HG03039 (cell line): ENCODE measurements at regions not wholly inside any gene's neighbourhood (a gene's known extent, or its start where the extent isn't known, plus 50 kb on each side); places are given as distances from the start of the nearest gene placed in this dataset.

Source experiments
- ATAC-seq: cut with Tn5 transposase; IDR thresholded peaks from one replicate; pipeline ENCODE4 v1.9.1; 2021; ENCODE audit warnings: mild to moderate bottlenecking, moderate library complexity; ENCODE audit not compliant: unreplicated experiment

DNA sequence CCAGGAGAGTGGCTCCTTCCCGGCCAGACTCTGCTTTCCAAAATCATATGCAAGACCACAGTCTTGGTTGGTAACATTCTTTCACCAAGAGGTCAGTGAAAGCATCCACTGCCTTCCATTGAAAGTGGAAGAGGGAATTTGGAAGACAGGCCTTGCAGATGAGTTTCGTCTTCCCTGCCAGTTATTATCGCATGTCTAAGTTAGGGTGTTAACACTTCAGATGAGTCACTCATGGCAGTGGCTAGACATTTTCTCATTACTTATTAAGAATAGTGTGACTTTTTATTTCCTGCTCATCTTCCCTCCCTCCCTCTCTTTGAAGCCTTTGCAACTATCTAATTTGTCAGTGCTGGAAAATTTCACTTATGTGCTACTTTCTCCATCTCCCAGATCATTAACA is 102.9 kb upstream of the EPB41L3 start:
- ATAC-seq = no peak

GRCh38 chr18:5643288-5643687 is 99.5 kb upstream of the EPB41L3 start:
- ATAC-seq = no peak

DNA sequence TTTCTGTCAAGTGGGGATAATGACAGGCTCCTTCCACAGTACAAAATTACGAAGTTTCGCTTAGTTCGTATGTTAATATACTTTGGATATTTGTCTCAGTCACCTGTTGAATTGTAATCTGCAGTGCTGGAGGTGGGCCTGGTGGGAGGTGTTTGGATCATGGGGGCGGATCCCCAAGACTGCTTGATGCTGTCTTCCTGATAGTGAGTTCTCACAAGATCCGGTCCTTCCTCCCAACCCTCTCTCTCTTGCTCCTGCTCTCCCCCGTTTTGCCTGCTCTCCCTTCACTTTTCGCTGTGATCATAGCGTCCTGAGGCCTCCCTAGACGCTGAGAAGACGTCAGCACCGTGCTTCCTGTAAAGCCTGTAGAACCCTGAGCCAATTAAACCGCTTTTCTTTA is 97.1 kb upstream of the EPB41L3 start:
- ATAC-seq = no peak

GRCh38 chr18:5639131-5639530 is 95.3 kb upstream of the EPB41L3 start:
- ATAC-seq = no peak

GRCh38 chr18:5632041-5632440 is 88.2 kb upstream of the EPB41L3 start:
- ATAC-seq = no peak

GRCh38 chr18:5630900-5631413 is 87.2 kb upstream of the EPB41L3 start:
- ATAC-seq = no peak

DNA sequence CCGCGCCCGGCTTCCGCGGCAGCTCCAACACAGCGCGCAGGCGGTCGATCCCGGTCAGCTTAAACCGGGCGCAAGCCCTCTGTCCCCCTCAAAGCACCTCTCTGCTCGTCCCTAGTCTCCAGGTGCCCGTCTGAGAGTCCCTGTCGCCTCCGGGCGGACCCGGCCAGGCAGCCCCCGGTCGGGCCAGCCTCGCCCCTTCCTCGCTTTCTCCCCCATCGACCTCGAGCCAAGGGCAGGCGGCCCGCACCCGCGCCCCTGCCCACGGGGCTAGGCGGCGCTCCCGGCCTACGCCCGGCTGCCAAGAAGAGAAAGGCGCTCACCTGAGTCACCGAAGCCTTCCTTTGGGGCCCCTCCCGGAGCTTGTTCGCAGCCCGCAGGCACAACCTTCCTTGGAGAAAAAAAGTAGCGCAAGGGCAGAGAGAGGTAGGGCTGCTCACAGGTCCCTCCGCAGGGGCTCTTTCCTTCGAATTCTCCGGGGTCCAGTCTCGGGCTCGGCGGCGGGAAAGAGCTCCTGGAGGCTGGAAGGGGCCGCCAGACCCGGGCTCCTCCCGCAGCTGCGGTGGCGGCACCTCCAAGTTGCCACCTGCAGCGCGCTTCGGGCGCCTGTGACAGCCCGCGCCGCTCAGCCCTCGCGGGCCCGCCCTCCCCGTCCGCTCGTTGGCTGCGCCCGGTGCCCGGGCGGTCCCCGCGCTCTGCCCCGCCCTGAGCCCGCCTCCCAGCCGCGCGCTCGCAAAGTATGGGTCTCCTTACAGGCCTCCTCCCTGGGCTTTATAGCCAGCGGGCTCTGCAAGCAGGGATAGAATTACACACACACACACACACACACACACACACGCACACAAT is 86.5 kb upstream of the EPB41L3 start:
- peak; percentile 75 for ATAC-seq

DNA sequence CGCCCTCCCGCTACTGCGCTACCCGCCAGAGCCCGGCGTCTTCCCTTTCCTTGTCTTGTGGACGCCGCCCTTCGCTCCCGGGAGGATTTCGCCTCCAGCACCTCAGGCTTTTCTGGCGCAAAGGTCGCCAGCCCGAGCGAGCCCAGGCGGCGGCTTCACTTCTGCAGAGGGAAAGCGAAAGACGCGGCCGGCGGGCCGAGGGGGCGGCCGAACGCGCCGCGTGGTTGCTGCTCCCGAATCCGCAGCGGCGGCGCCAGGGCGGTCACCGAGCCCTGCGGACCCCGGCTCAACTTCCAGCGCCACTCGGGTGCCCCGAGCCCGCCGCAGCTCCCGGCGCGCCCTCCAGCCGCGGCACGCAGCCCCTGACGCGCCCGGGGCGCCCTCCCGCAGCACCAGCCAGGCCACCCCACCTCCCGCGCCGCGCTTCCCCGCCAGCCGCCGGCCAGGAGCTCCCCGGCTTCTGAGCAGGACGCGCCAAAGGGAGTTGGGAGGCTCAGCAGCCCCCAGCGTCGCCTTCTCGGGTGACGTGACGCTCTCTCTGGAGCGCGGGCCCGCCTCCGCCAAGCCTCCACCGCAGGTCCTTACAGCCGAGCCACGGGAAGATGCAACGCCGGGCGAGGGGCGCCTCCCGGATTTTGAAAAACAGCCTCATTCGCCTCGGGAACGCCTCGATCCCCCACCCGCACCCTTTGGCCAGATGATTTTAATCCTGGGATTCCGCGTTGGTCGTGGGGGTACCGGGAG is 84.9 kb upstream of the EPB41L3 start:
- ATAC-seq = no peak

DNA sequence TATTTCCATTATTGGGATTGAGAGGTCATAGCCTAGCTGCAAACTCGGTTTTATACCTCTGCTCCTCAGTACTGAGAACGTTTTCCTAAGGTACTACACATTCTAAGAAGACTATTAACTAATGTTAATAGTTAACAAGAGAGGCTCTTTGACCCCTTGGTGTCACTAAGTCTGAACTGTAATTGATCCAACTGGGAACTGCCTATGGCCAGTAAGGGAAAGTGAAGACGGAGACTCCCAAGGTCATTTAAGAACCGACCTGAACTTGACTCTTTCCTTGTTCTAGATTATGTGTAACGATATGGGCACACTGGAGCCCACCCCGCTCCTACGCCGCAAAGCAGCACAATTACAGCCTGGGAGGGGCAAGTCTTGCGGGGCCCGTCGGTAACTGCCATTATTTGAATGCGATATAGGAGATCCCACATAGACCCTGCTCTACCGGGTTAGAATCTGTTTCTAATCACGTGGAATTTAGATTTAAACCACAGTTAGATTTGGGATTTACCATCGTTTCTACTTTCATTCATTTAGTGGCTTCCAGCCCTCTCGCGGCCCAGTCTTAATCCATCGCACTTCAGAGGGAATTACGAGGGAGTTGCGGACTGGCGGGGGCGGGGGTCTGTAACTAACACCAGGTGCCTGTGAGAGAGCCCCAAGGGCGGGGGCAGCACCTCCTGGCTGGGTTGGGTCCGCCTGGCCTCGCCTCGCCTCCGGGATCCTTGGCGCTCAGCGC is 84.1 kb upstream of the EPB41L3 start:
- no peak for ATAC-seq

DNA sequence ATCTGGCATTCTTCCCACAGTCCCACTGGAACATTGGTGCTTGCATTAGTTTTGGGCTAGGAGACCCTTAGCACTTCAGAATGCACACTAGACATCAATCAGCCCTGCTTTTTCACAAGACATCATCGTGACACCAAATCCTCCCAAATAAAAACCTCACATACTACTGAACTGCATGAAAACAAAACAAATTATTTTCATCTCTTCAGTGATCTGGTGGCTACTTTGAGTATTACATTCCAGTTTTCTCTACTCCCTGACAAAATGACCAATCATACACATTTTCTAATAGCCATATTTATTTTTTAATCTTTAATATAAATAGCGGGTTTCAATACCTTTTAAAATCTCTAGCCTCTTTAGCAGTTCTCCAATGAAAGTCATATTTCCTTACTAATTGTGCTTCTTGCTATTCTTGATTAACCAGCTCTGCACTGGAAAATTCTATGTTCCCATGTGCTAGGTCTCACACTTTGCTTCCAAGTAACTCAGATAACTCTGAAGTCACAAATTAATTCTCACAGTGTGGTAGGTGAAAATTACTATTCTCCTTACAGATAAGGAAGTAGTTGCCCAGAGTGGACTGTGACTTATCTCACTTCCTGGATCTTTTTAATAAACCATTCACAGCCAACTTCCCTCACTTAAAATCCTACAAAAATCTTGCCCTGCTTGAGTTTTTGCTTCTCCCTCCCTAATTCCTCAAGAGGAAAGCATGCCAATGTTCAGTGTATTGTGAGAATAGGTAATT is 82.5 kb upstream of the EPB41L3 start:
- ATAC-seq = no peak

- ATAC-seq = no peak
Measured at GRCh38 chr18:5625076-5625475, 81.3 kb upstream of the EPB41L3 start.

DNA sequence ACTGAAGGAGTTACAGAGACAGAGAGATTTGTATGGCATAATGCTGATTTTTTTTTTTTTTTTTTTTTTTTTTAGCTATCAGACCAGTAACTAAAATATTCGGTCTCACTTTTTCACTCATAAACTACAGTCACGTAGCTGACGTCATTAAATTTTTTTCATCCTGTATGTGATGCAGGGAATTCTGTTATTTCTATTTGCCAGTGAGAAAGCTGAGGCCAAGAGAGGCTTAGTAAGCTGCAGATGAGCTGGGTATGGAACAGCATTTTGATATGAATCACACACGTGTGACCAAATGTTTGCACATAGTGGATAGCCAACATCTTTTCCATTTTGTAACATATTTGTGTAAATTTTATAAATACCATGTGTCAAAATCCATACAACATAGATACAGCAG is 79.1 kb upstream of the EPB41L3 start:
- no peak for ATAC-seq

GRCh38 chr18:5620289-5620688 is 76.5 kb upstream of the EPB41L3 start:
- no peak for ATAC-seq

- ATAC-seq = no peak
Measured at GRCh38 chr18:5619376-5619775, 75.6 kb upstream of the EPB41L3 start.

DNA sequence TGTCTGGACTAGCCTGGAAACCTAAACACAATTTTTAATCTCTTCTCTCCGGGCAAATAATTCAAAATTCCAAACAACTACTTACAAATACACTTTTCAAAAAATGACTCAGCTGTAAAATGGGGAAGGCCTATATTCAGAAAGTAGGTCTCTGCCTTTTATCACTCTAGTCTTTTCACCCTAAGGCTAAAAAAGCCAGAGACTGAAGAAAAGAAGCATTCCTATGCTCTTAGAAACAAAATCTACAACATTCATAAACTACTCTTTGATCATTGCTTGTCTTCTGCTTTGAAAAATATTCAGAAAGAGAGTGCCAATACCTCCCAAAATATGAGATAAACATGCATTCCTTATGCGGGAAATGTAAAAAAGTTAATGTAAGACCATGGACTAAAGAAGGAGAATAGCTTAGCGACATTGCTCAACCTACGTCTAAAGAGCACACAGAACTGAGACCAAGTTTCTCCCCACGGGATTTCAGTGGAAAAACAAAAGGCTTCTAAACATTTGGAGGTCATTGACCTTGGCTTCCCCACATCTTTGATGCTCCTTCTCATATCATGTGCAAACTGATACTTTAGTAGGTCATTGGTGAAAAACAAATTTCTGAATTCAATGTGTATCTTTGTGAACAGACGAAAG is 74.4 kb upstream of the EPB41L3 start:
- no peak for ATAC-seq

DNA sequence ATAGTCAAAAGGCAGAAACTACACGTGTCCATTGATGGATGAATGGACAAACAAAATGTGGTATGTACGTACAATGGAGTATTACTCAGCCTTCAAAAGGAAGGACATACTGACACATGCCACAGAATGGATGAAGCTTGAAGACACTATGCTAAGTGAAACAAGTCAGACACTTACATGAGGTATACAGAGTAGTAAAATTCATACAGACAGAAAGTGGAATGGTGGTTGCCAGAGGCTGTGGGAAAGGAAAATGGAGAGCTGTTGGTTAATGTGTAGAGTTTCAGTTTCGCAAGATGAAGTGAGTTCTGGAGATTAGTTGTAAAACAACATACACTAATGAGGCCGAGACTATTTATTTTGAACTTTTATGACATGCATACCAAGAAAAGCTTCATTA is 67.4 kb upstream of the EPB41L3 start:
- no peak for ATAC-seq

DNA sequence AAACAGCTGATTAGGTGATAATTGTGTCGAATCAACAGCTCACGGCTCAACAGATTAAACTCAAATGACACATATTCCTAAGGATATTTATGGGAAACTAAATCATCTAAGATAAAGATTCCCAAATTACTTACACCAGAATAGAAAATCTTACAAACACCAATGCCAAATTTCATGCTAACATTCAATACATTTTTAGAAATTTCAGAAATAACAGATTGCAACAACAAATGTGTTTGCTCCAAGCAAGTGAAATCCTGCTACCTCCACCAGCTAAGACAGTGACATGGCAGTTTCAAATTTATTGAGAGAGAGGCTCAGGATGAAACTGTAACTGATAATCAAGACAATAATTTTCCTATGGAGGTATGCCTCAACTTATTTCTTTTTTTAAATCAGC is 65.0 kb upstream of the EPB41L3 start:
- no peak for ATAC-seq

- ATAC-seq = no peak
Measured at GRCh38 chr18:5606951-5607350, 63.2 kb upstream of the EPB41L3 start.

DNA sequence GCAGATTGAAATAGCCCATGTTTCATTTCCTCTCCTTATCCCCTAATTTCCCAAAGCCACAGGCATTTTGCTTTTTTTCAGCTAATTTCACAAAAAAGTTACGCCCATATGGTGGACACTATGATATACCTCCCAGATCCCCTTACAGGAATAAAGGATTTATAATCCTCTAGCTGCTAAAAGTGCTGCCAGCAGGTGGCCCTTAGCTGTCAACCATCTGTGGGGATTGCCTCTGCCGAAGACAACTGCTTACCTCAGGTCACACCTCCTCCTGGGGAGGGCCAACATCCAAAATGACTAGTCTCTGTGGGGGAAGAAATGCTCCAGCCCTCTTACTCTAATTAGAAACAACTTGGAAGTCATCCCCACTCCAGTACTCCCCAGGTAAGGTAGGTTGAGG is 61.0 kb upstream of the EPB41L3 start:
- no peak for ATAC-seq

DNA sequence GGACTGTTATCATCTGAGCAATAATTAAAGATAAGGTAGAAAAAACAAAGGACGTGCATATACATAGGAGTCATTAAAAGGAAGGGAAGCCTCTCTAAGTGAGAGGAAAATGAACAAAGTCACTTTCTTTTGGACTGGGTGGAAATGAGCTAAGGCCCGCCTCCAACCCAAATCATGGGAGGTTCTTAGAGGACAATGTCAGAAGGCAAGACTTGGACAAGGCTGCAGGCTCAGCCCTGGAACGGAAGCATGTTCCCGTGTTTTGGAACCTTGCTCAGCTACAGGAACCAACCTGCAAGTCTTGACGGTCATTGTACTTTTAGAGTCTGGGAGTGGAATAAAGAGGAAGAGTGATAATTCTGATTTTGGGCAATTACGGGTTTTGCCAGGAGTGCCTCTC is 59.4 kb upstream of the EPB41L3 start:
- no peak for ATAC-seq
